Body of pancreas (tissue), 4 donors: ENCODE measurements at regions not wholly inside any gene's neighbourhood (a gene's known extent, or its start where the extent isn't known, plus 50 kb on each side); places are given as distances from the start of the nearest gene placed in this dataset.

Experiments
- ATAC-seq: fragments of 150-250 bp; one replicate; pipeline ENCODE4 v1.9.1; 2016
- DNase-seq, 4 donors: peaks; one replicate each; pipeline ENCODE4 v3.0.0-alpha.2; 2019
- H3K27ac ChIP-seq, 4 donors: fragments of 200-600 bp; sonication (generic); 1 replicate in 3 of 4; 2 replicates in 1 of 4; pipeline versions ENCODE4 v1.5.1 to v1.6.1; 2016 to 2019; ENCODE audit warnings: mild to moderate bottlenecking in 1 of 4, mixed read lengths in 1 of 4, moderate library complexity in 1 of 4
- H3K27me3 ChIP-seq, 2 donors: fragments of 200-600 bp; sonication (generic); one replicate each; pipeline ENCODE4 v1.6.0; 2016; ENCODE audit warnings: mild to moderate bottlenecking in 1 of 2
- H3K36me3 ChIP-seq, 2 donors: fragments of 200-600 bp; sonication (generic); replicated peaks in 1 of 2; 2 replicates each; pipeline ENCODE4 v1.5.1; 2016; ENCODE audit warnings: low read depth in 2 of 2; ENCODE audit not compliant: insufficient read depth in 1 of 2
- H3K4me1 ChIP-seq: fragments of 200-600 bp; sonication (generic); one replicate; pipeline ENCODE4 v1.6.0; 2016
- H3K4me3 ChIP-seq, 2 donors: fragments of 200-600 bp; sonication (generic); 1 replicate in 1 of 2; 2 replicates in 1 of 2; pipeline ENCODE4 v1.5.1; 2016 to 2019
- H3K9me3 ChIP-seq, 3 donors: fragments of 200-600 bp; sonication (generic); 1 replicate in 2 of 3; 2 replicates in 1 of 3; pipeline ENCODE4 v1.5.1; 2016
- POLR2A ChIP-seq, 3 donors: fragments of 450-650 bp; IDR thresholded peaks; one replicate each; pipeline ENCODE4 v1.6.1; 2016; ENCODE audit warnings: antibody characterized with exemption in 3 of 3, mild to moderate bottlenecking in 2 of 3
- WGBS, 2 donors: methylation state at CpG; one replicate each; pipeline ENCODE4 v1.1.5; 2017; 5-methylcytosine and 5-hydroxymethylcytosine counted together
- intact Hi-C: fragments of 100-400 bp; cut with DNase I; formaldehyde crosslinking; loops from one replicate; pipeline ENCODE4 v1.15.1; 2023
- TF ChIP-seq, protein P1 (sequence below), 7 experiments: fragments of 450-650 bp in 4 of 7; fragments of 200-600 bp in 3 of 7; sonication (generic) in 3 of 7; IDR thresholded peaks; one replicate each; pipeline ENCODE4 v1.5.1; 2016 to 2019; ENCODE audit warnings: antibody characterized with exemption in 7 of 7

GRCh38 chr2:22196806-22197205 lies 1073.0 kb downstream of the TDRD15 start:
- Histone ChIP-seq H3K27ac (no peak overlapping the region), H3K36me3 (no peaks in the 10 kb centered on the region), H3K9me3 (no peaks in the 10 kb centered on the region), H3K27me3 (no peaks in the 10 kb centered on the region), H3K4me3 (no peak overlapping the region), H3K4me1 (peaks cover 3% of the 10 kb centered on the region)
- WGBS, 2 donors: 56 to 63% methylated on average over 2 of the region's 2 CpGs
- no peak for ATAC-seq
- intact Hi-C loops: no loop called here
- TF ChIP-seq, protein P1, sequence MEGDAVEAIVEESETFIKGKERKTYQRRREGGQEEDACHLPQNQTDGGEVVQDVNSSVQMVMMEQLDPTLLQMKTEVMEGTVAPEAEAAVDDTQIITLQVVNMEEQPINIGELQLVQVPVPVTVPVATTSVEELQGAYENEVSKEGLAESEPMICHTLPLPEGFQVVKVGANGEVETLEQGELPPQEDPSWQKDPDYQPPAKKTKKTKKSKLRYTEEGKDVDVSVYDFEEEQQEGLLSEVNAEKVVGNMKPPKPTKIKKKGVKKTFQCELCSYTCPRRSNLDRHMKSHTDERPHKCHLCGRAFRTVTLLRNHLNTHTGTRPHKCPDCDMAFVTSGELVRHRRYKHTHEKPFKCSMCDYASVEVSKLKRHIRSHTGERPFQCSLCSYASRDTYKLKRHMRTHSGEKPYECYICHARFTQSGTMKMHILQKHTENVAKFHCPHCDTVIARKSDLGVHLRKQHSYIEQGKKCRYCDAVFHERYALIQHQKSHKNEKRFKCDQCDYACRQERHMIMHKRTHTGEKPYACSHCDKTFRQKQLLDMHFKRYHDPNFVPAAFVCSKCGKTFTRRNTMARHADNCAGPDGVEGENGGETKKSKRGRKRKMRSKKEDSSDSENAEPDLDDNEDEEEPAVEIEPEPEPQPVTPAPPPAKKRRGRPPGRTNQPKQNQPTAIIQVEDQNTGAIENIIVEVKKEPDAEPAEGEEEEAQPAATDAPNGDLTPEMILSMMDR (IDR thresholded peaks at IDR 0.05): no peak
- no peak for TF ChIP-seq POLR2A (IDR thresholded peaks at IDR 0.05)
- no peak for DNase-seq

GRCh38 chr2:22198381-22199283 lies 1074.9 kb downstream of the TDRD15 start:
- 24 to 28% methylated on average over 9 of the region's 9 CpGs for WGBS, 2 donors
- Histone ChIP-seq H3K36me3 (no peaks in the 10 kb centered on the region), H3K4me1 (peaks cover 3% of the 10 kb centered on the region), H3K27me3 (no peaks in the 10 kb centered on the region), H3K4me3 (no peak overlapping the region), H3K9me3 (no peaks in the 10 kb centered on the region), H3K27ac (no peak overlapping the region)
- ATAC-seq (no peak), DNase-seq (no peak)
- TF ChIP-seq, protein P1 (IDR thresholded peaks at IDR 0.05): no peak
- TF ChIP-seq POLR2A (IDR thresholded peaks at IDR 0.05): no peak
- intact Hi-C loops: no loop called here

DNA sequence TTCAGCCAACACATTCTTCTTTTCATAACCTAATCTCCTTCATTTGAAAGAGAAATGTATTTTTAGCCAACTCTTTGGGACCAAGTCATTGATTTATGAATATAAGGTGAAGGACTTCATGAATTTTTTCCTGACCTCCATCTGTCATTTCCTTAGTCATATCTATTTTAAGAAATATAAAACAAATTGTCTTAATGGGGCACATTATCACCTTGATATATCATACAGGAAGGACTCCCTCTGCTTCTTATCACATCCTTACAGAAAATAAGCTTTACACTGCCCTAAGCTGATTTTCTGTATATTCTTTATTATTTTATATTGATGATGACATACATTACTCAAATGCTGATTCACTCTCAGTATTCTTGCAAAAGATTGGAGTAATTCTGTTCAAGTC lies 1076.2 kb downstream of the TDRD15 start:
- intact Hi-C loops: no loop called here
- peaks cover 3% of the 10 kb centered on the region for H3K4me1 ChIP-seq
- H3K9me3 ChIP-seq: no peaks in the 10 kb centered on the region
- no peak overlapping the region for H3K4me3 ChIP-seq
- DNase-seq (no peak), ATAC-seq (no peak)
- no peak overlapping the region for H3K27ac ChIP-seq
- no peaks in the 10 kb centered on the region for H3K27me3 ChIP-seq
- TF ChIP-seq POLR2A (IDR thresholded peaks at IDR 0.05): no peak
- TF ChIP-seq, protein P1 (IDR thresholded peaks at IDR 0.05): no peak
- no peaks in the 10 kb centered on the region for H3K36me3 ChIP-seq

DNA sequence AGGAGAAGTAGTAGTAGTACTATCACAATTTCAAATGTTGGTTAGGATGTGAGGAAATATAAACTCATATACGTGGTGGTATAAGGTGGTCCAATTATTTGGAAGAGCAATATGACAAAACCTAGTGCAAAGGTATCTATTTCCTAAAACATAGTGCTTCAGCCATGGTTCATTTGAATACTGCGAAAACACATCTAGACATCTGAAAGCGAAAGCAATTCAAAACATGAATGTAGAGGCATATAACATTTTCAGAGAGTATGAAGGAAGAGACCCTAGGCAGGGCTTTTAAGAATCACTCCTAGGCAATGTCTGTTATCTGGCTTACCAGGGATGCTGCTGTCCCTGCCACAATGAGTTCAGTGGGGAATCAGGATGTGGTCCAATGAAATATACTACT lies 1085.8 kb downstream of the TDRD15 start:
- no peak overlapping the region for H3K4me3 ChIP-seq
- TF ChIP-seq POLR2A (IDR thresholded peaks at IDR 0.05): no peak
- TF ChIP-seq, protein P1 (IDR thresholded peaks at IDR 0.05): no peak
- DNase-seq (no peak), ATAC-seq (no peak)
- H3K27me3 ChIP-seq: no peaks in the 10 kb centered on the region
- intact Hi-C loops: no loop called here
- H3K36me3 ChIP-seq: no peaks in the 10 kb centered on the region
- 69 to 70% methylated on average over 3 of the region's 3 CpGs for WGBS, 2 donors
- H3K27ac ChIP-seq: no peak overlapping the region
- no peaks in the 10 kb centered on the region for H3K9me3 ChIP-seq
- H3K4me1 ChIP-seq: no peaks in the 10 kb centered on the region

DNA sequence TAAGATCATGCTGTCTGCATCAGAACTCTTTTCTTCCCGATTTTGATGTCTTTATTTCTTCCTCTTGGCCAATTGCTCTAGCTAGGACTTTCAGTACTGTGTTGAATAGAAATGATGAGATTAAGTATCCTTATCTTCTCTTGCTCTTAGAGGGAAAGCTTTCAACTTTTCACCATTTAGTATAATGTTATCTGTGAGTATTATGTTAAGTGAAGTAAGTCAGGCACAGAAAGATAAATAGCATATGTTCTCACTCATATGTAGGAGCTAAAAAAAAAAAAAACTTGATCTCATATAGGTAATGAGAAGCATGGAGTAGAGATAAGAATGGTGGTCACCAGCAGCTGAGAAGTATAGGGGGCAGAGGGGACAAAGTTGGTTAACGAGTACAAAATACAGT lies 1089.5 kb downstream of the TDRD15 start:
- Histone ChIP-seq H3K27ac (no peak overlapping the region), H3K27me3 (no peaks in the 10 kb centered on the region), H3K36me3 (no peaks in the 10 kb centered on the region), H3K4me1 (no peaks in the 10 kb centered on the region), H3K4me3 (no peak overlapping the region), H3K9me3 (no peaks in the 10 kb centered on the region)
- ATAC-seq (no peak), DNase-seq (no peak)
- 42 to 43% methylated on average over 2 of the region's 2 CpGs for WGBS, 2 donors
- intact Hi-C loops: no loop called here
- TF ChIP-seq, protein P1 (IDR thresholded peaks at IDR 0.05): no peak
- TF ChIP-seq POLR2A (IDR thresholded peaks at IDR 0.05): no peak
